ENCODE measurements at regions not wholly inside any gene's neighbourhood (a gene's known extent, or its start where the extent isn't known, plus 50 kb on each side); places are given as distances from the start of the nearest gene placed in this dataset.

DNA sequence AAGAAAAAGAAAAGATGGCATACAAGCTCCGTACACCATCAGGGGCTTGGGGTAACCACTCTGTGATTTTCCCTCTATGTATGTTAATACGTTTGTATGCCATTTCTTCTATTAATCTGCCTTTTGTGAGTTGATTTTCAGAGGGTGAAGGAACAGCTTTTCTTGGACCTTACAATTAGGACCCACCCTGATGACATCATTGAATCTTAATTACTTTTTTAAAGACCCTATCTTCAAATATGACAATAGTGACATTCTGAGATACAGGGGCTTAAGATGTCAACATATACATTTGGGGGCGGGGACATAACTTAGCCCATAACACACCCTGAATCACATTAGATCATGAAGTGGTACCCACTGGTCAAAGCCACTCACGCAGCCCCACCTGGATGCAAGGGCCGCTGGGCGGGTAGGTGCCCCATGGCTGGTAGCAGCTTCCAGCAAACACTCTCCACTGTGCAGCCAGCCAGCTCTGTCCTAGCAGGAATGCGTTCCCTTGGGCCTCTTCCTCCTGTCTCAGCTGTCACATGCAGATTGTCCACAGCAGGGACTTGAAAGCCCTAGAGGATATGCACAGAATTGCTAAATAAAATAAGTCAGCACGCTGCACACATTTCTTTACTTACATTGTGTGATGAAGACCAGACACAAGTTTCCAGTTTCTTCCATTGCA is 74.5 kb downstream of the FOXF2 start:
- DNase-seq (ENCODE audit: low spot score), result no peak
- H3K27ac ChIP-seq, result no peak overlapping the region
- TF ChIP-seq, protein P1, sequence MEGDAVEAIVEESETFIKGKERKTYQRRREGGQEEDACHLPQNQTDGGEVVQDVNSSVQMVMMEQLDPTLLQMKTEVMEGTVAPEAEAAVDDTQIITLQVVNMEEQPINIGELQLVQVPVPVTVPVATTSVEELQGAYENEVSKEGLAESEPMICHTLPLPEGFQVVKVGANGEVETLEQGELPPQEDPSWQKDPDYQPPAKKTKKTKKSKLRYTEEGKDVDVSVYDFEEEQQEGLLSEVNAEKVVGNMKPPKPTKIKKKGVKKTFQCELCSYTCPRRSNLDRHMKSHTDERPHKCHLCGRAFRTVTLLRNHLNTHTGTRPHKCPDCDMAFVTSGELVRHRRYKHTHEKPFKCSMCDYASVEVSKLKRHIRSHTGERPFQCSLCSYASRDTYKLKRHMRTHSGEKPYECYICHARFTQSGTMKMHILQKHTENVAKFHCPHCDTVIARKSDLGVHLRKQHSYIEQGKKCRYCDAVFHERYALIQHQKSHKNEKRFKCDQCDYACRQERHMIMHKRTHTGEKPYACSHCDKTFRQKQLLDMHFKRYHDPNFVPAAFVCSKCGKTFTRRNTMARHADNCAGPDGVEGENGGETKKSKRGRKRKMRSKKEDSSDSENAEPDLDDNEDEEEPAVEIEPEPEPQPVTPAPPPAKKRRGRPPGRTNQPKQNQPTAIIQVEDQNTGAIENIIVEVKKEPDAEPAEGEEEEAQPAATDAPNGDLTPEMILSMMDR (IDR thresholded peaks at IDR 0.05), result no peak
- no peak overlapping the region for H3K4me3 ChIP-seq

- DNase-seq (ENCODE audit: low spot score), result no peak
- no peak overlapping the region for H3K27ac ChIP-seq
- TF ChIP-seq, protein P1 (IDR thresholded peaks at IDR 0.05), result no peak
- no peak overlapping the region for H3K4me3 ChIP-seq
Measured at GRCh38 chr6:1464781-1465370, 75.5 kb downstream of the FOXF2 start.

DNA sequence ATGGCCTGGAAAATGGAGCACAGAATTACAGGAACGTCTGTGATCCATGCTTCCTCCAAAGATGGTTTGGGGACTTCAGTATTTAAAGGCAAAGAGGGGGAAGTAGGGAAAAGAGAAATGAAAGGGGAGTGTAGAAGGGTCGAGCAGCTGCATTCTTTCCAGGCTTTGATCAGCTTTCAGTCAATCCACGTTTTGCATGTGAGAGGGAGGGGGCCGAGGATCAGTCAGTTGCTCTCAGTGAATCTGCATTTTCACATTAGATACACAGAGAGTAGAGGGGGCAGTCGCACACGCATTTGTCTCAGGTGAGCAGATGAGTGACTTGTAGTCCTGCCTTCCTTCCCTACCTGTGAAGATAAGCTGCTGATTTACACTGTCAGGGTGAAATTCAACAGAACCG is 78.8 kb downstream of the FOXF2 start:
- Histone ChIP-seq H3K4me3 (no peak overlapping the region), H3K27ac (no peak overlapping the region)
- TF ChIP-seq, protein P1 (IDR thresholded peaks at IDR 0.05), result no peak
- no peak for DNase-seq (ENCODE audit: low spot score)

DNA sequence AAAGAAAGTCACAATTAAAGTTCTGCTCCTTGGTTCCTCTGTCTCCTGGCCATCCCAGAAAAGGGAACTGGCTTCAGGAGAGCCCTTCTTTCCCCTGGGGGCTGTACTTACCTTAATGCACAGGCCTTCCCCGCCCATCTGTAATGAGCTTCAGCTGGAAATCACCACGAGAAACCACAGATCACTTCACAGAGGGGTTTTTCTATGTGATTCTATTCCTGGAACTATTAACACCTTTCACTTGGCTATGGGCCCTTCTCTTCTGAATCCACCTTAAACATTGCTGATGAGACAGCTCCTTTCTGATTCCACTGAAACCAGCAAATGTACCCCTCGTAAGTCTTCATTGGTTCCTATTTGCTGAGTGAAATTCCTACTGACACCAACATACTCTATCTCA is 80.7 kb downstream of the FOXF2 start:
- Histone ChIP-seq H3K27ac (no peak overlapping the region), H3K4me3 (no peak overlapping the region)
- TF ChIP-seq, protein P1 (IDR thresholded peaks at IDR 0.05), result no peak
- no peak for DNase-seq (ENCODE audit: low spot score)

GRCh38 chr6:1472643-1473042 is 83.3 kb downstream of the FOXF2 start:
- no peak overlapping the region for H3K27ac ChIP-seq
- no peak overlapping the region for H3K4me3 ChIP-seq
- TF ChIP-seq, protein P1 (IDR thresholded peaks at IDR 0.05), result no peak
- DNase-seq (ENCODE audit: low spot score), result no peak

DNA sequence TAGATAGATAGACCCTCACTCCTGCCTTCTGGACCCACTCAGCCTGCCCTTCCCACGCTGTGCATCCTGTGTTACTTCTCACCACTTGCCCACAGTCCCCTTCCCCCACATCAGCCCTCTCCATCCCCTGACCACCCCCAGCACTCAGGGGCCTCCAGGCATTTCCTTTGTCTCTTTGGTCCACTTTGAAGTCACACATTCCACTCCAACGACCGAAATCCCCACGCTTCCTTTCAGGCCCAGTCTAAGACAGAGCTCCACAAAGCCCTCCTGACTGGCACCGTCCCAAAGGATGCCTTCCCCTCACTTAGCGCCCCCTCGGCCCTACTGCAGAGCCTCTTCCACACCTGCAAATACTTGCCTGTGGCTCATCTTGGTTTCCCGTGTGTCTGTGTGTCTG is 83.8 kb downstream of the FOXF2 start:
- Histone ChIP-seq H3K4me3 (no peak overlapping the region), H3K27ac (no peak overlapping the region)
- TF ChIP-seq, protein P1 (IDR thresholded peaks at IDR 0.05), result no peak
- no peak for DNase-seq (ENCODE audit: low spot score)

DNA sequence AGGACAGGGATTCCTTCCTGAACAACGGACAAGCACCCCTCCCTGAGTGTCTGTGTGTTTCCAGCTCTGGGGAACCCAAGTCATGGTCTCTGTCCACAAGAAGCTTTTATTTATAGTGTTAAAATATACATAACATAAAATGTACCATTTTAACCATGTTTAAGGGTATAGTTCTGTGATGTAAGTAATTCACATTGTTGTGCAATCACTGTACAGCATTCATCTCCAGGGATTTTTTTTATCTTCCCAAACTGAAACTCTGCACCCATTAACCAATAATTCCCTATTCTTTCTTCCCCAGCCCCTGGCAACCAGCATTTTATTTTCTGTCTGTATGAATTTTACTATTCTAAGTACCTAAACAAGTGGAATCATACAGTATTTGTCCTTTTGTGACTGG is 84.2 kb downstream of the FOXF2 start:
- Histone ChIP-seq H3K27ac (no peak overlapping the region), H3K4me3 (no peak overlapping the region)
- TF ChIP-seq, protein P1 (IDR thresholded peaks at IDR 0.05), result no peak
- DNase-seq (ENCODE audit: low spot score), result no peak

Measured in coronary artery (tissue), 2 donors.